GM21515 (cell line): ENCODE measurements at regions not wholly inside any gene's neighbourhood (a gene's known extent, or its start where the extent isn't known, plus 50 kb on each side); places are given as distances from the start of the nearest gene placed in this dataset.
"Not testable (repeated sequence)": the region's sequence is repeated elsewhere in the genome, so short reads cannot be mapped to it uniquely, and the experiment has no call there.

Source experiments
- ATAC-seq: cut with Tn5 transposase; IDR thresholded peaks from one replicate; pipeline ENCODE4 v1.9.1; 2021; ENCODE audit not compliant: unreplicated experiment

- ATAC-seq = no peak
Observed at GRCh38 chr10:62694537-62695126, 109.9 kb upstream of the ADO start.

DNA sequence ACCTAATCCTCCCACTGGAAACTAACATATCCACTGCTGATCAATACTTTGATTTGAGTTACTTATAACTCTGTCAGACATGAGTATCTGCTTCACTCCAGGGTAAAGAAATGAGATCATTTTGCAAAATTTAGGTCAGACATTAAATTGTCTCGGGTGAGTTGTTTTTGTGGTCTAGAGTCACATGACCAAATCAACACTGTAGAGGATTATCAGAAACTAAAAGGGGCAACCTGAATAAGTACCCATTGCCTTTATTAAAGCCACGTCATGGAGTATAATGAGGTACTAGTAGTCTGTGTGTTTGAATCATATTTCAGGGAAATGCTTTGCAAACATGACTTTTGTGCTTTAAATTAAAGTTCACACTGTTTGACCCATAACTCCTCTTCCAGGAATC is 107.7 kb upstream of the ADO start:
- ATAC-seq = no peak

DNA sequence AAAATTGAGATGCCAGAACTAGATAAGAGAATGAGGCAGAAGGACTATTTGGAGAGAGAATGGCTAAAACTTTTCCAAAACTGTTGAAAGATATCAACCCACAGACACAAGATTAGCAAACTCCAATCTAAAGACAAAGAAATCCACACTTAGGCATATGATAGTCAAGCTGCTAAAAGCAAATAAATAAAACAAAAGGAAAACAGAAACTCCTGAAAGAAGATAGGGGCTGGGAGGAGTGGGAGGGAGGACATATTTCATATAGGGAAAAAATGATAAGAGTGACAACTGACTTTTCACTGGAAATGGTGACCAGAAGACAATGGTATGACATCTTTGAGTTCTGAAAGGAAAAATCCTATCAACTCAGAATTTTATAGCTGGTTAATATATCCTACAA is 105.4 kb upstream of the ADO start:
- no peak for ATAC-seq

- ATAC-seq = not testable (repeated sequence)
Observed at GRCh38 chr10:62704121-62704520, 100.4 kb upstream of the ADO start.

DNA sequence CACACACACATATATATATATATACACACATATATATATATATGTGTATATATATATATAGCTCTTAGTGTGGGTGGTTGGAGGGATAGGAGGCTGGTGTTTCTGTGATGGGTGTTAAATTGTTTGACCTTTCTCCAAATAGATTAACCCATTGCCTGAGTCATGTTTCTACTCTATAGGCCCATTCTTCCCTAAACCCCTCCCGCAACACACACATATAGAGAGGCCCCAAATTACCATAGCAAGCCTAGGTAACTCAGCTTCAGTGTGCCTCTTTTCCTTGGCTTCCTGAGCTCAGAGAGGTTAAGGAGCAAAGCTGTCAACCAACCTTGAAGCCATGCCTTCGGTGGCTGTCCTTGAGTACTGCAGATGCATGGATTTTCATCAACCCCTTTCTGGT is 98.7 kb upstream of the ADO start:
- no peak for ATAC-seq

GRCh38 chr10:62707810-62708209 is 96.7 kb upstream of the ADO start:
- peak; percentile 66 for ATAC-seq

DNA sequence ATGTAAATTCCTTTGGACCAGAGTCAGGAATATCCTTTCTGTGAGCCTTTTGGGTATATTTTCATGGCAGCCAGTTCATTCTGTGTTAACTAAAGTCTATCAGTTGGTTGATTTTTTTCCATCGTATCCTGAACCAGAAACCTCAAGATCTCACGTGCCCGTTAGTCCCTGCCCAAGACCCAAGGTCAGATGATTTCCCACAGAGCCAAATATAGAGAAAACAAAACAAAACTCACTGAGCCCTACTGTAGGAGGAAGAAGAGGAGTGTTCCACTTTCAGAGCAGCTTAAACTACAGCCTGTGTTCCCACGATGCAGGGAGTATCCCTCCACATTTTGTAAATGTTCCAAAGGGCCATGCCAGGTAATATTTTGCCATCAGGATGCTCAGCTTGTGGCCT is 96.0 kb upstream of the ADO start:
- no peak for ATAC-seq

- ATAC-seq = no peak
Observed at GRCh38 chr10:62709200-62709599, 95.3 kb upstream of the ADO start.

DNA sequence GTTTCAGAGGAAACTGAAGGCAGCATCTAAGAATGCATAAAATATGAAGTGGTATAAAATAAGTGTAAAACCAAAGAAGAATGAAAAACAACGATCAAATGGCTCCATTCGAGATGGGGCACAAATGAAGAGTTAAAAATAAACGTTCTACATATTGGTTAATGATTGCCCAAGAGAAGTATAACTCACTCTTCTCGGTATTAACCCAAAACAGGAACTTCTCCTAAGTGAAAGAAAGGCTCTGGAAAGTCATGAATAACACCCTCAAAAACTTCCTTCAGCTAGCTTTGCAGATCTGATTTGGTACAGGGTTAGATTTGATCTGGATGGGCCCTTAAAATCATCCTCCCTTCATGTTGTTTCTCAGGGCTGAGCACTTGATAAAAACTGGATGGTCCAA is 94.3 kb upstream of the ADO start:
- ATAC-seq = no peak

DNA sequence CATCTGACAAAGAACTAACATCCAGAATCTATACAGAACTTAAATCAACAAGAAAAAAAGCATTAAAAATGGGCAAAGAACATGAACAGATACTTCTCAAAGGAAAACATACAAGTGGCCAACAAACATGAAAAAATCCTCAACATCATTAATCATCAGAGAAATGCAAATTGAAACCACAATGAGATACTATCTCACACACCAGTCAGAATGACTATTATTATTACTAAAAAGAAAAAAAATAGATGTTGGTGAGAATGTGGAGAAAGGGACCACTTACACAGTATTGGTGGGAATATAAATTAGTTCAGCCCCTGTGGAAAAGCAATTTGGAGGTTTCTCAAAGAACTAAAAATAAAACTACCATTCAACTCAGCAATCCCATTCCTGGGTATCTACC is 89.1 kb upstream of the ADO start:
- ATAC-seq = no peak

DNA sequence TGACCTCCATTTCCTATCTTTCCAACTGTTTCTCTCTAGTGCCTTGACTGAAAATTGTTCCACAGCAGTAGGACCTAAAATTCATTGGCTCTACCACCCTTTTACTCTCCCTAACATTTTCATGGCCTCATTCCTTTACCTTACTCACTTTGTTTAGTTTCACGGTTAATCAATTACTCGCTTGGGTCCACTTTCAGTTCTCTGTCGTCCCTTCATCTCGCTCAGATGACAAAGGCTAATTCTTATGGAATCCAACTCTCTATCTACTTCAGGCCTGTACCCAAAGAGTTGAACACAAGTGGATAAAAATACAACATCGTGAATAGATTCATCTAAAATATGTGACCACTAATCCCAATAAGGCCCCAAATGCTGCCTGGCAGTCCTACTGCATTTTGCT is 85.9 kb upstream of the ADO start:
- no peak for ATAC-seq

DNA sequence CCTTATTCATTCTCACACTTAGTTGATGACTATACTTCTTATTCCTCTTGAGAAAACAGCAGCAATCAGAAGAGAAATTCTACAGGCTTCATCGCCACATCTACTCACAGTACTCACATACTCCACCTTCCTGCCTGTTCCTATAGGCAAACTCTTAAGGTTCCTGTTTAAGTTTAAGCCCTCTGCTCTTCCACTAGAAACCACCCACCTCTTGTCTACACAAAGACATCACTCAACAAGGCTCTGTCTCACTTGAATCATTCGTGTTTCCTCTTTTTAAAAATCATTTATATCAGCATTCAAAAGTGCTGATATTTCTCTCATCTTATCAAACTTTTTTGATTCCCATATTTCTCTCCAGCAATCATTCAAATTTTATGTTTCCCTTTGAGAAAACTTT is 85.5 kb upstream of the ADO start:
- ATAC-seq = no peak

- ATAC-seq = no peak
Observed at GRCh38 chr10:62721687-62722086, 82.8 kb upstream of the ADO start.

GRCh38 chr10:62723375-62723774 is 81.1 kb upstream of the ADO start:
- ATAC-seq = no peak

- no peak for ATAC-seq
Observed at GRCh38 chr10:62724465-62724864, 80.1 kb upstream of the ADO start.

DNA sequence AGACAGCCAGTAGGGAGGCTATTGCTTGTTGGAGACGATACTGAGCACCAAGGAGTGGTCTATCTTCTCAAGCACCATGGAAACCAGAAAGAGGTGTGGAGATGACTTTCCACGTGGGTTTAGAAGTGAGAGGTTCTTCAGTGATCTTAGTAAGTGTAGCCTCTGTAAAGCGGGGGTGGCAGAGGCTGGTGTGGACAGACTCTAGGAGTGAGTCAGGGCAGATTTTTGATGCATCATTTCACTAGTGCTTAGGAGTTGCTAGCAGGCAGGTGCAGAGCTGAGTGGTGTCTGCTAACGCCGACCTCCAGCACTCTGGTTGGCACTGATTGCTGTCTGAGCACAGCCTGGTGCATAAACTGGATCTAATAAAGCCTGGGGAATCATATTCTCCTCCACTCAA is 78.4 kb upstream of the ADO start:
- ATAC-seq = peak; percentile 79

DNA sequence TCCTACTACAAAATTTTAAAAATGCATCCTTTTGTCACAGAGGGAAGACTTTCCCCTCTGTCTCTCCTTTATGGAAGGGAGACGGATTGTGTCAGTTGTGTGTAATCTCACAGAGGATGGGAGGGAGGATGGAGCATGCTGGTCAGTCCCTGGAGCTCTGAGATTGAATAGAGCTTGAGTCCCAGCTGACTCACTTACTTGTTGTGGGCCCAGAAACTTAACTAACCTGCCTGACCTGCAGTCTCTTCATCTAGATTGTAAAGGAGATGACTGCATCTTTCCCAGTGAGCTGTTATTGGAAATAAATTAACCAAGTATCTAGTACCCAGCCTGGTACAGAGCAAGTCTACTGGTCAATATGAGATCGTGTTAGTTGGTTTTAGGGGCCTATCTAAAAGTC is 77.9 kb upstream of the ADO start:
- ATAC-seq = no peak

- ATAC-seq = no peak
Observed at GRCh38 chr10:62727934-62728333, 76.6 kb upstream of the ADO start.

- ATAC-seq = no peak
Observed at GRCh38 chr10:62728479-62728878, 76.0 kb upstream of the ADO start.

DNA sequence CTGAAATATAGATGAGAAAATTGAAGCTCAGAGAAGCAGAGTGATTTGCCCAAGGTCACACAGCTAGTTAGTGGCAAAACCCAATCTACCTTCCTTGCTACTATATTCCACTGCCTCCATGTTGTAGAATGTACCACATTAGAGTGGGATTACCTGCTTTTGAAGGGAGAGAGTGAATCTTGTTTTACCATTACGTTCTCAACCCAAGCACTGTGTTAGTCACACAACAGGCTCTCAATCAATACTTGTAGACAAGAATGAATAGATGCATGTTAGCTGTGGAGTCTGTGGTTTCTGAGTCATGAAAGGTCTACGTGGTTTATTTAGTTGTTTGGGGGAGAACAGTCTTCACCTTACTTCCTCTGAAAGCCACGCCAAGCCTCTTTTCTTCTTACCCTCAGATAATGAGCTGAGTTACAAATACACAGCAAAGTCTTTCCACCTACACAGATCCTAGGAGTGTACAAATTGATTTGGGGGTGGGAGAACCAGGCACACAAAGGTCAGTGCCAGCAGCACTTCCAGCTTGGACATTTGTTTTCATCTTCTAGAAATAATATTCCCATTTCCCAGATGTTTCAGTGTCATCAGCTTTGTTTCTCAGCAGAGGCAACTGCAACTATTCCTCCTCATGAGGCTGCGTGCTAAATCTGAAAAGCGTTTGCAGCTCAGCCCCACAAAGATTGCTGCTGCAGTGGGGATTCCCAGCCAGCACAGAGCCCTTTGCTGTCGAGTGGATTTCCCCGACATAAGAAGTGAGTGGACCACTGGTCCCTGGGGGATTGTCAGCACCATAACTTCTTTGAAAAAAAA is 71.5 kb upstream of the ADO start:
- ATAC-seq = peak; percentile 82

DNA sequence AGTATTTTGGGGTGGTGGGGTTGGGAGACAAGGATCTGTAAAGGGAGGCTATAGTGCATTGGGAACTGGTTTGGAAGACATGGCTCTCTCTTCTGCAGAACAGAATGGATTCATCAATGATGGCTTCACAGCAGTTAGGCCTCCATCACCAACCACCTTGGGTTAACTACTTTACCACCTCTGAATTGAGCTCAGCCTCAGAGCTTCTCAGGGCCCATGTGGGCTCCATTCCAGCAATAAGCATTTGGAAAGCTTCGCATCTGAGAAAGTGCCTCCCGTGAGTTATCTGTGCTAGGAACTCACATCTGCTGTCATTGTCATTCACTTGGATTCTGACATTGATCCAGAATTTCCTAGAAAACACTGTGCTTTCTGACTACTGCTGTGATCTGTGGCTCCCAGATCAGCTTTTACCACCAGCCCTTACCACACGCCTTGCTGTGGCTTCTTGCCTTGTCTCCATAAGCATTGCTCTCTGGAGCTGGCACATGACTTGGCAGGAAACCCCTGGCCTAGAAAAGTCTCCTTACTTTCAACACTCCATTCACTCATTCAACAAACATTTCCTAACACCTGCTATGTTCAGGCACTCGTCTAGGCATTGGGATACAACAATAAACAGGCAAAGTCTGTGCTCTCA is 70.7 kb upstream of the ADO start:
- ATAC-seq = peak; percentile 6

DNA sequence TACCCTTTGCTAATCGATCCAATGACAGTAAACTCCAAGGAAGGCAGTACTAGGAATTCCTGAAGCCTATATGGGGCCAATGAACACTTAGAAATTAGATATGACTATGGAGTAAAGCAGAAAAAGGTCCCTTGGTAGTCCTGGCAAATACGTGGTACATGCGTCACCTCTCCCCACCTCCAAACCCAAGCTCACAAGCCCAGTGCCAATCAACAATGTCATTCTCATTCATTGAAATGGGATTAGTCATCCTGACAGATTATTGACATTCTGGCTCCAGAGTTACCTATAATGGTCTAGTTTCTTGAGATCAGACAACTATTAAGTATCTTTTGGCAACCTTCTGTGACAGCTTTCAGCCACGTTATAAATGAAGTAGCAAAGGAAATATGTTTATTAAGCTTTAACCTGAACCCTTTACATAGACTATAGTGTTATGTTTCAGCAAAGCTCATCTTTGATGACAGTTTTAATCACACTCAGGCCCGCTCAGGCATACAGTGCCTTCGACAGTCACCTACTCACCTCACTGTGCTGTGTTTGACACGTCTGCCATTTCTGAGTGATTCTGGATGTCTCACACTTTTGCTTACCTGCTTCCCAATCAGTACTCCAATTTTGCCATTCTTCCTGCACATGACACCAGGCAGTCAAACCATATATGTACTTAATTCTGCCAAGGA is 69.6 kb upstream of the ADO start:
- ATAC-seq = no peak
